ENCODE measurements at regions not wholly inside any gene's neighbourhood (a gene's known extent, or its start where the extent isn't known, plus 50 kb on each side); places are given as distances from the start of the nearest gene placed in this dataset.
"Not testable (repeated sequence)": the region's sequence is repeated elsewhere in the genome, so short reads cannot be mapped to it uniquely, and the experiment has no call there.

- not testable (repeated sequence) for TF ChIP-seq EZH2 (IDR thresholded peaks at IDR 0.05; ENCODE audit: low read length, unreplicated experiment)
- TF ChIP-seq, protein P1, sequence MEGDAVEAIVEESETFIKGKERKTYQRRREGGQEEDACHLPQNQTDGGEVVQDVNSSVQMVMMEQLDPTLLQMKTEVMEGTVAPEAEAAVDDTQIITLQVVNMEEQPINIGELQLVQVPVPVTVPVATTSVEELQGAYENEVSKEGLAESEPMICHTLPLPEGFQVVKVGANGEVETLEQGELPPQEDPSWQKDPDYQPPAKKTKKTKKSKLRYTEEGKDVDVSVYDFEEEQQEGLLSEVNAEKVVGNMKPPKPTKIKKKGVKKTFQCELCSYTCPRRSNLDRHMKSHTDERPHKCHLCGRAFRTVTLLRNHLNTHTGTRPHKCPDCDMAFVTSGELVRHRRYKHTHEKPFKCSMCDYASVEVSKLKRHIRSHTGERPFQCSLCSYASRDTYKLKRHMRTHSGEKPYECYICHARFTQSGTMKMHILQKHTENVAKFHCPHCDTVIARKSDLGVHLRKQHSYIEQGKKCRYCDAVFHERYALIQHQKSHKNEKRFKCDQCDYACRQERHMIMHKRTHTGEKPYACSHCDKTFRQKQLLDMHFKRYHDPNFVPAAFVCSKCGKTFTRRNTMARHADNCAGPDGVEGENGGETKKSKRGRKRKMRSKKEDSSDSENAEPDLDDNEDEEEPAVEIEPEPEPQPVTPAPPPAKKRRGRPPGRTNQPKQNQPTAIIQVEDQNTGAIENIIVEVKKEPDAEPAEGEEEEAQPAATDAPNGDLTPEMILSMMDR (conservative IDR thresholded peaks at IDR 0.05; ENCODE audit: low read depth, low read length), result not testable (repeated sequence)
These were observed 63.2 kb downstream of the RESF1 start for GRCh38 chr12:32022387-32022786.

Measured in PC-3 (cell line).